ENCODE measurements at regions not wholly inside any gene's neighbourhood (a gene's known extent, or its start where the extent isn't known, plus 50 kb on each side); places are given as distances from the start of the nearest gene placed in this dataset.
"Not testable (repeated sequence)": the region's sequence is repeated elsewhere in the genome, so short reads cannot be mapped to it uniquely, and the experiment has no call there.

- no peak for DNase-seq
Measured at GRCh38 chr12:115303723-115304309, 619.8 kb upstream of the TBX3 start.

GRCh38 chr12:115297445-115297844, 613.5 kb upstream of the TBX3 start:
- DNase-seq: no peak

DNA sequence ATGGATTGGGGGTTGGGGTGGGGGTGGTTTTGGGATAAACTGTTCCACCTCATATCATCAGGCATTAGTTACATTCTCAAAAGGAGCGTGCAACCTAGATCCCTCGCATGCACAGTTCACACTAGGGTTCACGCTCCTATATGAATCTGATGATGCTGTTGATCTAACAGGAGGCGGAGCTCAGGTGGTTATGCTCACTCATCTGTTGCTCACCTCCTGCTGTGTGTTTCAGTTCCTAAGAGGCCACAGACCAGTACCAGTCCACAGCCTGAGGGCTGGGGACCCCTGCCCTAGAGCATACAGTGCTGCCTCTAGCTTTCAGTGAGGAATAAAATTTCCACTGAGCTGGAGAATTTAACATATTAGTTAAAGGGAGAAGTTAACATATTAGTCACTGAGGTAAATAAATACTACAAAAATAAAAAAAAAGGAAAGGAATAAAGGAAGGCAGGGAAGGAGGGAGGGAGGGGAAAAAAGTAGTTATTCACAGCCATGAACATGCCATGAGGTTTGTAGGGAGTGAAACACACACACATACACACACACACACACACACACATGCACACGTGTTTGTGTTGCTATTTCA, 612.7 kb upstream of the TBX3 start:
- no peak for DNase-seq

GRCh38 chr12:115295886-115296285, 611.9 kb upstream of the TBX3 start:
- DNase-seq: no peak

- no peak for DNase-seq
Measured at GRCh38 chr12:115294453-115295133, 610.6 kb upstream of the TBX3 start.

- not testable (repeated sequence) for DNase-seq
Measured at GRCh38 chr12:115285429-115285828, 601.5 kb upstream of the TBX3 start.

DNA sequence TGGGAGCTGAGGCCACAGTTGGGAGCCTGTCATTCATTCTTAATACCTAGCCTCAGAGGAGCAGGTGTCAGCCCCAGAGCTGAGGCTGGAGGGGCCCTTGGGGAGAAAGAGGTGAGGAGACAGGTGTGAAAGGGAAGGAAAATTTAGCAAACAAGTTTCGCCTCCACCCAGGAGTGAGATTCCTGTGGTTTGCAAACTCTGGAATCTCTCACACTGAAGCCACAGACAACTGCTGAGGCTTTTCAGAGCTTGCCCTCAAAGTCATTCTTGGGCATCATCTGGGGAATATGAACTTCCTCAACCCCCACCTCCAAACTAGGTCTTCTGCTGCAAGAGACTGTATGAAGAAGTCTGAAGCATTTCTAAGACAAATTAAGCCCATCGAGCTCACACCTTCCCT, 589.5 kb upstream of the TBX3 start:
- no peak for DNase-seq

DNA sequence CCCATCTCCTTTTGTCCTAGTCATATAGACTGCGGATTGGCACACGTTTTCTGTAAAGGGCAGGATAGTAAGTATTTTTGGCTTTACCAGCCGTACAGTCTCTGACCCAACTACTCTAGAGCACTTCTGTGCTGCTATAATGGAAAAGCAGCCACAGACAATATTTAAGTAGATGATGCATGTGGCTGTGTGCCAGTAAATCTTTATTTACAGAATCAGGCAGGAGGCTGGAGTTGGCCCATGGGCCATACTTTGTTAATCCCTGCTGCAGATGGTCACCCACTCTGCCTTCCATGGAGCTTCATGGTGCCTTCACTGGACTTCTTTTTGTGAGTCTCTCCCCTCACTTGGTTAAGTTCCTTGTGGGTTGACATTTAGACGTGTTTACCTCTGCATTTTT, 584.5 kb upstream of the TBX3 start:
- no peak for DNase-seq

- no peak for DNase-seq
Measured at GRCh38 chr12:115267891-115268290, 583.9 kb upstream of the TBX3 start.

GRCh38 chr12:115267464-115267863, 583.5 kb upstream of the TBX3 start:
- DNase-seq: no peak

DNA sequence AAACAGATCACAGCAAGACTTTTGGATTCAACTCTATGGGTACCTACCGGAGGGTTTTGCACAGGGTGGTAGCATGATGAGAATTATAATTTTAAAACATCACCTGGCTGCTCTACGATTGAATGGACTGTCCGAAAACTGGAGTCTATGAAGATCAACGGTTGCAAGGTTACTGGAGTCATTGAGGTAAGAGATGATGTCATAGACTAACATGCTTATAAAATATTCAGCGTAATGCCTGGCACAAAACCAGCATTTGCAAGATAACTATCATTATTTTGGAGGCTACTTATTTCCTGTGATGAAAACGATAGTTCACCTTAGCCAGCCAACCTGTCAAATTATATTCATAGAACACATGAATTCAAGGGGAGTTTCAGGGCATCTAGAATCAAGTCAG, 580.6 kb upstream of the TBX3 start:
- no peak for DNase-seq

- peak; percentile 80 for DNase-seq
Measured at GRCh38 chr12:115261691-115262398, 577.9 kb upstream of the TBX3 start.

GRCh38 chr12:115260762-115261675, 577.0 kb upstream of the TBX3 start:
- peak; percentile 67 for DNase-seq

GRCh38 chr12:115259968-115260747, 576.2 kb upstream of the TBX3 start:
- no peak for DNase-seq

- DNase-seq: no peak
Measured at GRCh38 chr12:115257791-115258190, 573.8 kb upstream of the TBX3 start.

DNA sequence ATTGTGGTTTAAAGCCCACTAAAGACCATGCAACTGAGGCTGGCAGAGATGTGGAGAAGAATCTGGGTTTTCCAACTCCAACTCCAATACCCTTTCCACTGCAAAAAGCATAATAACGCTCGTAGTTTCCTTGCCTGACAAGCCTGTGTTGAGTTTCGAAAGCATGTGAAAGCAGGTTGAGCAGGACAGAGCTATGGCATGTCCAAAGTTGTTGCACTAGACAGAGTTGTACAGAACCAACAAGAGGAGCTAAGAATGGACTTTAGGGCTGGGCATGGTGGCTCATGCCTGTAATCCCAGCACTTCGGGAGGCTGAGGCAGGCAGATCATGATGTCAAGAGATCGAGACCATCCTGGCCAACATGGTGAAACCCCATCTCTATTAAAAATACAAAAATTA, 572.0 kb upstream of the TBX3 start:
- DNase-seq: no peak

DNA sequence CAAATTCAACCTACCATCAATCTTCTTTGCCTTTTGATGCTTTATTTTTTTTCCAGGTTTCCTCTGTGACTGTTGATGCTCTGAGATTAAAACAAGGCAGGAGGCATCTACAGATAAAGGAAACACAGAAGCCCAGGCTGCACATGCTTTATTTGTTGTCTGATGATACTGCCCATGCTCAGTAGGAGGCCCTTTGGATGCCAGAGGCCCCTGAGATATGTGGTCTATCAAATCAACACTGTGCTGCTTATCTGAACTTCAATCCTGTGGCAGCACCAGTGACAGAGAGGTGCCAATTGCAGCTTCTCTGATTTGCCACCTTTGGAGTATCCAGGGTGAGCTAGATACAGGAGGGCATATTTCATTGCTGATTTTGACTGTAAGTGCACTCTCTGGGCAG, 571.3 kb upstream of the TBX3 start:
- DNase-seq: no peak

- DNase-seq: no peak
Measured at GRCh38 chr12:115253049-115253448, 569.1 kb upstream of the TBX3 start.

DNA sequence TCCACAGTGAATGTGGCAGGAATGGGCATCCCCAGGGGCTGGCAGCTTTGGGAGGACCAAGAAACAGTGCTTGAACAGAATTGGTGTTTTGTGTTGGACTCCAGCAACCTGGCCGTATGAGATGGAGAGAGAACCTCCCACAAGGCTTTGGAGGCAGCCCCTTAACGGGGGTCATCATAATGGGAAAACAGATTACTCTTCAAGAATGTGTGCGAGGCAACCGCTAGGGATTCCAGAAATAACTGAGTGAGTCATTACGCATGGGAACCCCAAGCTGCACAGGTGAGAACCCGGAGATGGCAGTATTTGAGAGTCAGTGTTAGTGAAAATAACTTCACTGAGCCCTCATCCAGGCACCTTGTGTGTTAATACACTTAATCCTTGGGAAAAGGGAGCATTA, 567.8 kb upstream of the TBX3 start:
- peak; percentile 79 for DNase-seq

DNA sequence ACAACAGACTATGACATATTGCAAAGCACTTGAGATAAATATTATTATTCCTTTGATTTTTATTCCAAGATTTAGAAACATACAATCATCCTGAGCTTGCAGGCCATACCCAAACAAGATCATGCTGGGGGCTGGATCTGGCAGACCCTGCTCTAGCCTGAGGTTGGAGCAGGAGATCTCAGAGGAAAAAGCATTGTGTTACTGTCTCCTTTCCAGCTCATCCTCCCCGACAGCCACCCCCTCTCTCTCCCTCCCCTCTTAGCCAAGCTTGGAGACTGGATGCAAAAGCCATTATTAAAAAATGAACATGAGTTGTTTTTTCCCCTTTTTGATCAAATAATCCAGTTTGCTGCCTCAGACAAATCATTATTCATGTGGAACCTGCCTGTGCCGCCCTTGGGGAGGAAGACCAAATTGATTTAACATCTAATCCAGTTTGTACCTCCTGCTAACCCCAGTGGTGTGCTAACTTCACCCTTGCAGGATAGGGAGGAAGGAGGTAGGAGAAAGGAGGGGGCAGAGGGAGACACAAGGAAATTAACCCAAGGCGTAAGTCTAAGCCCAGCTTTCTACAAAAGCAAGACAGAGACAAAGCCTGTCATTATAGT, 565.8 kb upstream of the TBX3 start:
- DNase-seq: no peak

GRCh38 chr12:115245020-115245419, 561.0 kb upstream of the TBX3 start:
- DNase-seq: no peak
